GM06990 (cell line): ENCODE measurements at regions not wholly inside any gene's neighbourhood (a gene's known extent, or its start where the extent isn't known, plus 50 kb on each side); places are given as distances from the start of the nearest gene placed in this dataset.

ENCODE experiments used
- DNase-seq: peaks from one replicate; pipeline ENCODE4 v3.0.0-alpha.2; 2011; ENCODE audit not compliant: insufficient read length; ENCODE audit errors: extremely low read depth
- H3K27me3 ChIP-seq: replicated peaks from 2 replicates; pipeline ENCODE4 v1.6.0; 2011; ENCODE audit warnings: low read length; ENCODE audit not compliant: control insufficient read depth, insufficient read depth
- H3K36me3 ChIP-seq: 2 replicates; pipeline ENCODE4 v1.5.1; 2011; ENCODE audit warnings: low read length; ENCODE audit not compliant: control insufficient read depth, insufficient read depth
- H3K4me3 ChIP-seq: replicated peaks from 2 replicates; pipeline ENCODE4 v1.5.1; 2011; ENCODE audit warnings: low read depth, mild to moderate bottlenecking, control low read depth, low read length
- CTCF ChIP-seq: IDR thresholded peaks from 2 replicates; pipeline ENCODE4 v1.5.1; 2011; ENCODE audit warnings: low read length, control low read depth, mild to moderate bottlenecking, inconsistent platforms; ENCODE audit not compliant: insufficient read depth, poor library complexity, severe bottlenecking

- Histone ChIP-seq H3K4me3 (no peak overlapping the region), H3K27me3 (no peaks in the 10 kb centered on the region), H3K36me3 (no peaks in the 10 kb centered on the region)
- no peak for DNase-seq
- TF ChIP-seq CTCF: no peak
These were observed 93.5 kb upstream of the GALNTL6 start for GRCh38 chr4:171719691-171720090.

DNA sequence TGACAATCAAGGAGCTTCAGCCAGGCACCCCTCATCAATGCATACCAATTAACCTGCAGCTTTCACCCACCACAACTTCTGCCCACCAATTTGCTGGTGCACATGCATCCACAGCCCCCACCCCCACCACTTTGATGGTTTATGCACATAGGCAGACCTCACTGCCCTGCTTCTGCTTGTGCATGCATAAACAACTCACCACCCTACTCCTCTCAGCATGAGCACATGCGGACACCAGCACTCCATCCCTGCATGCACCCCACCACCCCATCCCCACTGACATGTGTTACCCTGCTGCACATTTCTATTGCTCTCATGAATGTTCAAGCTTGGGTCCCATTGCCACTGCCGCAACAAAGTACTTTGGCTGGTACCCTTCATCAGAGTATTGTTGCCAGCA lies 94.5 kb upstream of the GALNTL6 start:
- no peaks in the 10 kb centered on the region for H3K27me3 ChIP-seq
- TF ChIP-seq CTCF: no peak
- H3K36me3 ChIP-seq: no peaks in the 10 kb centered on the region
- DNase-seq: no peak
- H3K4me3 ChIP-seq: no peak overlapping the region

GRCh38 chr4:171718069-171718468 lies 95.1 kb upstream of the GALNTL6 start:
- no peak for TF ChIP-seq CTCF

GRCh38 chr4:171717231-171717741 lies 95.9 kb upstream of the GALNTL6 start:
- no peak for TF ChIP-seq CTCF
- DNase-seq: no peak

More at GRCh38 chr4:171718069-171718468, 95.1 kb upstream of the GALNTL6 start:
- DNase-seq: no peak
- H3K27me3 ChIP-seq: no peaks in the 10 kb centered on the region
- H3K4me3 ChIP-seq: no peak overlapping the region
- H3K36me3 ChIP-seq: no peaks in the 10 kb centered on the region

GRCh38 chr4:171715973-171716372 lies 97.2 kb upstream of the GALNTL6 start:
- no peaks in the 10 kb centered on the region for H3K27me3 ChIP-seq
- TF ChIP-seq CTCF: no peak

More at GRCh38 chr4:171717231-171717741, 95.9 kb upstream of the GALNTL6 start:
- H3K36me3 ChIP-seq: no peaks in the 10 kb centered on the region
- H3K27me3 ChIP-seq: no peaks in the 10 kb centered on the region
- no peak overlapping the region for H3K4me3 ChIP-seq

More at GRCh38 chr4:171715973-171716372, 97.2 kb upstream of the GALNTL6 start:
- DNase-seq: no peak
- no peaks in the 10 kb centered on the region for H3K36me3 ChIP-seq
- no peak overlapping the region for H3K4me3 ChIP-seq
